Ascending aorta (tissue), 2 donors: ENCODE measurements at regions not wholly inside any gene's neighbourhood (a gene's known extent, or its start where the extent isn't known, plus 50 kb on each side); places are given as distances from the start of the nearest gene placed in this dataset.

Source experiments
- DNase-seq, 2 donors: peaks; one replicate each; pipeline ENCODE4 v3.0.0-alpha.2; 2019; ENCODE audit warnings: low spot score in 2 of 2
- H3K27ac ChIP-seq, 2 donors: fragments of 200-600 bp; sonication (generic); one replicate each; pipeline ENCODE4 v1.5.1; 2016 to 2017; ENCODE audit warnings: mild to moderate bottlenecking in 1 of 2
- H3K27me3 ChIP-seq: fragments of 200-600 bp; sonication (generic); one replicate; pipeline ENCODE4 v1.5.1; 2017
- H3K36me3 ChIP-seq, 2 donors: fragments of 200-600 bp; sonication (generic); one replicate each; pipeline ENCODE4 v1.5.1; 2016
- H3K4me1 ChIP-seq, 2 donors: fragments of 200-600 bp; sonication (generic); one replicate each; pipeline ENCODE4 v1.5.1; 2016 to 2017; ENCODE audit warnings: mild to moderate bottlenecking in 1 of 2
- H3K4me3 ChIP-seq, 2 donors: fragments of 200-600 bp; sonication (generic); one replicate each; pipeline ENCODE4 v1.5.1; 2016 to 2017; ENCODE audit warnings: mild to moderate bottlenecking in 1 of 2
- H3K9me3 ChIP-seq, 2 donors: fragments of 200-600 bp; sonication (generic); one replicate each; pipeline ENCODE4 v1.5.1; 2016
- intact Hi-C: fragments of 100-400 bp; cut with DNase I; formaldehyde crosslinking; loops from one replicate; pipeline ENCODE4 v1.15.1; 2023
- TF ChIP-seq, protein P1 (sequence below), 3 experiments: fragments of 200-600 bp in 2 of 3; fragments of 450-650 bp in 1 of 3; sonication (generic) in 2 of 3; IDR thresholded peaks; one replicate each; pipeline ENCODE4 v1.5.1; 2016 to 2019; ENCODE audit warnings: antibody characterized with exemption in 3 of 3, mild to moderate bottlenecking in 1 of 3, moderate library complexity in 1 of 3

DNA sequence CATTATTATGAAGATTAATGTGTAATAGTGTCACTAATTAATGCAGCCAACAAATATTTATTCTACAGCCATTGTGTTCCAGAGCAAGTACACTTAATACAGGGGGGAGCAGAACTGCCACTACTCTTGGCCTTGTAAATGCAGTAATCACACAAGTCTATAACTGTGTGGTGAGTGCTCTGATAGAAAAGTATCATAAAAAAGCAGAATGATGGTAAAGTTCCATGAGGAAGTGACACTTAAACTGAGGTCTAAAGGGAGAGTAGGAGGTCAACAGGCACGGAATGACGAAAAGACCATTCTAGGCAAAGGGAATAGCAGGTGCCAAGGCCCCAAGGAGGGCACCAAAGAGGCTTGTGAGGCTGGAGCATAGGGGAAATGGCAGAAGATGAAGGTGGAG lies 142.9 kb downstream of the OSTF1 start:
- intact Hi-C loops: loop anchor here (10.0 kb wide), 3 partner anchors 46 to 1794 kb away; no protein-coding TSS in a partner anchor
- TF ChIP-seq, protein P1, sequence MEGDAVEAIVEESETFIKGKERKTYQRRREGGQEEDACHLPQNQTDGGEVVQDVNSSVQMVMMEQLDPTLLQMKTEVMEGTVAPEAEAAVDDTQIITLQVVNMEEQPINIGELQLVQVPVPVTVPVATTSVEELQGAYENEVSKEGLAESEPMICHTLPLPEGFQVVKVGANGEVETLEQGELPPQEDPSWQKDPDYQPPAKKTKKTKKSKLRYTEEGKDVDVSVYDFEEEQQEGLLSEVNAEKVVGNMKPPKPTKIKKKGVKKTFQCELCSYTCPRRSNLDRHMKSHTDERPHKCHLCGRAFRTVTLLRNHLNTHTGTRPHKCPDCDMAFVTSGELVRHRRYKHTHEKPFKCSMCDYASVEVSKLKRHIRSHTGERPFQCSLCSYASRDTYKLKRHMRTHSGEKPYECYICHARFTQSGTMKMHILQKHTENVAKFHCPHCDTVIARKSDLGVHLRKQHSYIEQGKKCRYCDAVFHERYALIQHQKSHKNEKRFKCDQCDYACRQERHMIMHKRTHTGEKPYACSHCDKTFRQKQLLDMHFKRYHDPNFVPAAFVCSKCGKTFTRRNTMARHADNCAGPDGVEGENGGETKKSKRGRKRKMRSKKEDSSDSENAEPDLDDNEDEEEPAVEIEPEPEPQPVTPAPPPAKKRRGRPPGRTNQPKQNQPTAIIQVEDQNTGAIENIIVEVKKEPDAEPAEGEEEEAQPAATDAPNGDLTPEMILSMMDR (IDR thresholded peaks at IDR 0.05): no peak
- Histone ChIP-seq H3K27ac (peak overlapping the region in 1 of 2 donors; percentile 30), H3K9me3 (peaks cover 0 to 6% of the 10 kb centered on the region in 2 donors), H3K4me3 (no peak overlapping the region), H3K36me3 (no peaks in the 10 kb centered on the region), H3K27me3 (no peaks in the 10 kb centered on the region), H3K4me1 (peaks cover 5 to 21% of the 10 kb centered on the region in 2 donors)
- DNase-seq: no peak

DNA sequence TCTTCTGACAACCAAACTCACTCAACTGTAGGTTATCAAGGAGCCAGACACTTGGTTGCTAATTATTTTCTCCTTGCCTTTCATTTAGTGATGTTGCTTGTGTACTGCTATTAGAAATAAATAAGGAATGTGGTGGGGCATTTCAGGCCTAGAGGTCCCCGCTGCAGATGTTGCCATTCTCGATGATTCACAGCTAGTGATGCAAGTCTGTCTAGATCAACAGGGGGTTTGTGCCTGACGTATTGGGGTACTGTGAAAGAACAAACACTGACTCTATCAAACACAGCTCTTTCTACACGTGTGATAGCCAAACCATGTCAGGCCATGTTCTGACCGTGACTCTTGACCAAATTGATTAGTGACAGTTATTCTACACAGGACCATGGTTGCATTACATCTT lies 144.7 kb downstream of the OSTF1 start:
- no peak overlapping the region for H3K4me3 ChIP-seq
- DNase-seq: no peak

DNA sequence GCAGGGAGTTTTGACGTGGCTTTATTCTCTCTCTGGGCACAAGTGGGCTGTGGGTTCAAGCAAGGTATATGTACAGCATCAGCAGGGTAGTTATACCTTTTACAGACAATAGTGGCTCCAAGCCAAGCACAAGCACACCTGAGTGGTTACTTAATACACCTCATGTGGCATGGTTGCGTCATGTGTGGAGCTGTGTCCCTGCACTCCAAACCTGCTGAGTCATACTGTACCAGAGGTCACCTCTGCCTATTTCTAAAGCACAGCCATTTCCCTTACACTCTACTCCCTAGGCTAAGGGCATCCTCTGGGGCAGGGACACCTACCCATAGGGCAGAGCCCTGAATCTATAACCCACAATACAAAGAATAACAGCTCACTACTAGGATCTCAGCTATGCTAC lies 147.3 kb downstream of the OSTF1 start:
- peaks cover 0 to 4% of the 10 kb centered on the region in 2 donors for H3K4me1 ChIP-seq
- intact Hi-C loops: loop anchor here (10.0 kb wide), 3 partner anchors 51 to 1789 kb away; no protein-coding TSS in a partner anchor
- H3K36me3 ChIP-seq: no peaks in the 10 kb centered on the region

More for the DNA sequence above, 144.7 kb downstream of the OSTF1 start:
- H3K27ac ChIP-seq: no peak overlapping the region
- peaks cover 5 to 17% of the 10 kb centered on the region in 2 donors for H3K4me1 ChIP-seq
- H3K36me3 ChIP-seq: no peaks in the 10 kb centered on the region
- no peaks in the 10 kb centered on the region for H3K9me3 ChIP-seq
- TF ChIP-seq, protein P1 (IDR thresholded peaks at IDR 0.05): no peak
- intact Hi-C loops: loop anchor here (10.0 kb wide), 3 partner anchors 48 to 1792 kb away; no protein-coding TSS in a partner anchor
- no peaks in the 10 kb centered on the region for H3K27me3 ChIP-seq

DNA sequence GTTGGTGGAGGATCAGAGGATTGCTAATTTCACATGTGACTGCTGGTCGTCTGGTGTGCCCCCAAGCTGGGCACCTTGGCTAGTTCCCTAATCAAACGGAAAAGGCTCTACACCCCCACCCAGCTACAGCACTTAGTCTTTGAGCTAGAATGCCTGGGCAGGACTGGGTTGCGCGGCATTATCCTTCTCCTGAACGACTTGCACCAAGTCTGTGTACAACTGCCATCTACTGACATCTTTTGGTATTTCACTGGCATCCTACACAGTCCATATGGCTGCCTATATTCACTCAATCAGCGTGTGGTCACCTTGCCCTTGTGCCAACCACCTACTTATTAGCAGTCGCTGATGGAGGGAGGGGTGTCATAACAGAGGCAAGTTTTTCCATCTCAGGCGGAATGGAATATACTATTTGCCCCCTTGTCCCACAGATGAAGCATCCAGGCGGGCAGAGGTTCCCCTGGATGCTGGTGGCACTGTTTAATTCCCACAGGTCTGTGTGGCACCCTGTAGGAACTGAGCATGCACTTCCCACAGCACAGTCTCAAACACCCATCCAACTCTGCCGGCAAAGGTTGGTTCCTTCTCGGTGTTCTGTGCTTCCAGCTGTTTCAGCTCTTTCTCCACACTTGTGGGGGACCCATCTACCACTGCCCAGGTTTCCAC lies 150.1 kb downstream of the OSTF1 start:
- Histone ChIP-seq H3K4me3 (no peak overlapping the region), H3K36me3 (no peaks in the 10 kb centered on the region), H3K4me1 (no peaks in the 10 kb centered on the region), H3K27ac (no peak overlapping the region), H3K9me3 (no peaks in the 10 kb centered on the region), H3K27me3 (no peaks in the 10 kb centered on the region)
- TF ChIP-seq, protein P1 (IDR thresholded peaks at IDR 0.05): peak; percentile 81 to 85 (median 83)
- intact Hi-C loops: loop anchor here (1.0 to 10.0 kb wide), 4 partner anchors 37 to 1786 kb away; no protein-coding TSS in a partner anchor
- DNase-seq: no peak

More for the DNA sequence above, 147.3 kb downstream of the OSTF1 start:
- no peak for DNase-seq
- TF ChIP-seq, protein P1 (IDR thresholded peaks at IDR 0.05): no peak
- no peaks in the 10 kb centered on the region for H3K27me3 ChIP-seq
- H3K27ac ChIP-seq: no peak overlapping the region
- H3K4me3 ChIP-seq: no peak overlapping the region
- no peaks in the 10 kb centered on the region for H3K9me3 ChIP-seq

DNA sequence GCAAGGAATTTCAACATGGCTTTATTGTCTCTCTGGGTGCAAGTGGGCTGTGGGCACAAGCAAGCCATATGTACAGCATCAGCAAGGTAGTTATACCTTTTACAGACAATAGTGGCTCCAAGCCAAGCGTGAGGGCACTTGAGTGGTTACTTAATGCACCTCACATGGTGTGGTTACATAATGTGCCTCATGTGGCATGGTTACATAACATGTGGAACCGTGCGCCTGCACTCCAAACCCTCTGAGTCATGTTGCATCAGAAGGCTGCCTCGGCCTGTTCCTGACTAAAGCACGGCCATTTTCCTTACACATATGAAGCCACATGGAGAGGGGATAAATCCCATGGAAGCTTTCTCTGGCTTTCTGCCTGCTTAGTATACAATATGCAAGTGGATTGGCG lies 150.9 kb downstream of the OSTF1 start:
- Histone ChIP-seq H3K9me3 (no peaks in the 10 kb centered on the region), H3K4me3 (no peak overlapping the region), H3K36me3 (no peaks in the 10 kb centered on the region), H3K4me1 (no peaks in the 10 kb centered on the region), H3K27me3 (no peaks in the 10 kb centered on the region), H3K27ac (no peak overlapping the region)
- no peak for DNase-seq
- intact Hi-C loops: loop anchor here (10.0 kb wide), 3 partner anchors 54 to 1786 kb away; no protein-coding TSS in a partner anchor
- TF ChIP-seq, protein P1 (IDR thresholded peaks at IDR 0.05): no peak
